ENCODE measurements at regions not wholly inside any gene's neighbourhood (a gene's known extent, or its start where the extent isn't known, plus 50 kb on each side); places are given as distances from the start of the nearest gene placed in this dataset.

DNA sequence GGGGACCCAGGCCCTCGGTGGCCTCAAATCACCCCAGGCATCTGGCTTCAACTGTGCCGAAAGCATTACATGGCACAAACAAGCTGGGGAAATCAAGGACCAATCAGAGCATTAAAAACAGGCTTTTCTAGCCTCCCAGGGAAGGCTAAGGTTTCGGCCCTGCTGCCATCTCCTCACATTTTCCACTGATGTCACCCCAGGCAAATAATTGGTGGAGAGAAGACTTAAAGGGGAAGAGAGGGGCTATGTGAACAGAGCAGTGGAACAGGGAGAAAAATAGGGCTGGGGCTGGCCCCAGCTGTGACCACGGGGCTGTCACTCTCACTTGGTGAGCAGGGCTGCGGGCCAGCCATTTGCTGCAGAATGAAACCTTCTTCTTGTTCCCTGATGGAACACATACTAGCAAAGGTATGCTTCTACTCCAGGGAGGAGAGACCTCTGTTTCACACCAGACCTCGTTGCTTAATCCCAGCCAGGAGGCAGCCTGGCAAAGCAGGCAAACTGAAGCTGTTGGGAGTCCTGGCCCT lies 581.3 kb downstream of the SOX6 start:
- no peaks in the 10 kb centered on the region for H3K36me3 ChIP-seq
- 71 to 79% (median 74%) methylated on average over 6 of the region's 6 CpGs for WGBS, 5 donors
- no peak for DNase-seq
- H3K4me3 ChIP-seq = no peak overlapping the region
- intact Hi-C loops (cut with DNase I; ENCODE audit: low total_unique reads) = no loop called here
- peaks cover 0 to 25% (median 14%) of the 10 kb centered on the region in 6 donors for H3K4me1 ChIP-seq
- no peaks in the 10 kb centered on the region for H3K9me3 ChIP-seq
- TF ChIP-seq POLR2A (IDR thresholded peaks at IDR 0.05) (no peak), POLR2AphosphoS5 (IDR thresholded peaks at IDR 0.05) (no peak)
- TF ChIP-seq, protein P1, sequence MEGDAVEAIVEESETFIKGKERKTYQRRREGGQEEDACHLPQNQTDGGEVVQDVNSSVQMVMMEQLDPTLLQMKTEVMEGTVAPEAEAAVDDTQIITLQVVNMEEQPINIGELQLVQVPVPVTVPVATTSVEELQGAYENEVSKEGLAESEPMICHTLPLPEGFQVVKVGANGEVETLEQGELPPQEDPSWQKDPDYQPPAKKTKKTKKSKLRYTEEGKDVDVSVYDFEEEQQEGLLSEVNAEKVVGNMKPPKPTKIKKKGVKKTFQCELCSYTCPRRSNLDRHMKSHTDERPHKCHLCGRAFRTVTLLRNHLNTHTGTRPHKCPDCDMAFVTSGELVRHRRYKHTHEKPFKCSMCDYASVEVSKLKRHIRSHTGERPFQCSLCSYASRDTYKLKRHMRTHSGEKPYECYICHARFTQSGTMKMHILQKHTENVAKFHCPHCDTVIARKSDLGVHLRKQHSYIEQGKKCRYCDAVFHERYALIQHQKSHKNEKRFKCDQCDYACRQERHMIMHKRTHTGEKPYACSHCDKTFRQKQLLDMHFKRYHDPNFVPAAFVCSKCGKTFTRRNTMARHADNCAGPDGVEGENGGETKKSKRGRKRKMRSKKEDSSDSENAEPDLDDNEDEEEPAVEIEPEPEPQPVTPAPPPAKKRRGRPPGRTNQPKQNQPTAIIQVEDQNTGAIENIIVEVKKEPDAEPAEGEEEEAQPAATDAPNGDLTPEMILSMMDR (IDR thresholded peaks at IDR 0.05 in 8 of 11, conservative IDR thresholded peaks at IDR 0.05 in 3 of 11) = no peak
- H3K27me3 ChIP-seq (replicated peaks in 1 of 7) = no peaks in the 10 kb centered on the region
- H3K27ac ChIP-seq = no peak overlapping the region

DNA sequence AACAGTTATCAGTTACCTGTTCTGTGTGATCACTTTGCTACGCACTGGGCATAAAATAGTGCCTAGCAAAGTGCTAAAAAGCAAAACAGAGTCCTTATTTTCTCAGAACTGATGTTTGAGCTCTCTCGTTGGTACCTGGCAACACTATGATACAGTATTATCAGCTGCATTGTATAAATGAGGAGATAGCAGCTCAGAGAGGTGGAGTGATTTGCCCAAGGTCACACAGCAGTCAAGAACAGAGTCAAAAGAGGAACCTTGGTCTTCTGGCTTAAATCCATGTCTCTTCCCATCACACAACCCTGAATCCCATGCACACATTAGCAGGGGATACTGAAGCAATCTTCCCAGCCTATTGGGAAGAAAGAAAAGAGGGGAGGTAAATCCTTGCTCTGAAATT lies 580.5 kb downstream of the SOX6 start:
- Histone ChIP-seq H3K36me3 (no peaks in the 10 kb centered on the region), H3K4me3 (no peak overlapping the region), H3K4me1 (peaks cover 0 to 25% (median 14%) of the 10 kb centered on the region in 6 donors), H3K27ac (no peak overlapping the region), H3K9me3 (no peaks in the 10 kb centered on the region), H3K27me3 (replicated peaks in 1 of 7) (no peaks in the 10 kb centered on the region)
- no peak for TF ChIP-seq POLR2AphosphoS5 (IDR thresholded peaks at IDR 0.05)
- TF ChIP-seq, protein P1 (IDR thresholded peaks at IDR 0.05 in 8 of 11, conservative IDR thresholded peaks at IDR 0.05 in 3 of 11) = no peak
- TF ChIP-seq POLR2A (IDR thresholded peaks at IDR 0.05) = no peak
- WGBS, 5 donors = 59 to 89% (median 74%) methylated on average over 2 of the region's 2 CpGs
- no peak for DNase-seq
- intact Hi-C loops (cut with DNase I; ENCODE audit: low total_unique reads) = no loop called here

DNA sequence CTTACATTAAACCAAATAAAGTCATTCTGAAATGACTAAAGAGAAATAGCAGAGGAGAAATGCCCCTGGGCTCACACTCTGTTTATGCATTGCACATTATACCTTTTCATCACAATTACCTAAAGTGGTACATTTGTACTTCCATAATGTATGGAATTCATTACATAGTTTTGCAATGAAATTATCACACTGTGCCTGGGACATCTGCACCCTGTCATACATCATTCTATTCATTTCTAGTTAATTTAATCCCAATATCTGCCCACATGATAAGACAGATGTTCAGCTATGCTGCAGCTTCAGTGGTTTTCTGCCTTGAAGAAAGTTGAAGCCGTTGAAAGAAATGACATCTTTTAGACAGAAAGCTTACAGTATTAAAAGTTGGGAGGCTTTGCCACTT lies 580.0 kb downstream of the SOX6 start:
- H3K4me1 ChIP-seq = peaks cover 0 to 25% (median 14%) of the 10 kb centered on the region in 6 donors
- H3K27ac ChIP-seq = no peak overlapping the region
- H3K4me3 ChIP-seq = no peak overlapping the region
- intact Hi-C loops (cut with DNase I; ENCODE audit: low total_unique reads) = no loop called here
- no peak for DNase-seq
- H3K27me3 ChIP-seq (replicated peaks in 1 of 7) = no peaks in the 10 kb centered on the region
- no peak for TF ChIP-seq POLR2AphosphoS5 (IDR thresholded peaks at IDR 0.05)
- TF ChIP-seq, protein P1 (IDR thresholded peaks at IDR 0.05 in 8 of 11, conservative IDR thresholded peaks at IDR 0.05 in 3 of 11) = no peak
- no peak for TF ChIP-seq POLR2A (IDR thresholded peaks at IDR 0.05)
- no peaks in the 10 kb centered on the region for H3K36me3 ChIP-seq
- no peaks in the 10 kb centered on the region for H3K9me3 ChIP-seq
- WGBS, 5 donors = 77 to 87% (median 83%) methylated on average over 1 of the region's 1 CpG

DNA sequence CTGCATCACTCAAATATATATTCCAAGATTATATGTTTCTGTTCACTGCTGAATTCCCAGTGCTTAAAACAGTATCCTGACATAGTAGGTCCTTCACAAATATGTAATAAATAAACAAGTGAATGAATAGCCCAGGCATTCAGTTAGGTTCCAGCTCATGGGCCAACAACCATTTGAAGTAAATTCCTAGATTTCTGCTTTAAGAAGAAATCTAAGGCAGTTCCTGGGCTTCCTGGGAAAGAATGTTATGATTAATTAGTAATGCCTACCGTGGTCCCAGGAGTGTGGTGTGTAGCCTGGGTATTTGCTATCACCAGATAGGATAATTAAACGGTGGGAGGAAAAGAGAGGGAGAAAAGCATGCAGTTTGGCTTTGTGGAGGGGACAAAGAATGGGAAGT lies 576.8 kb downstream of the SOX6 start:
- Histone ChIP-seq H3K9me3 (no peaks in the 10 kb centered on the region), H3K27ac (no peak overlapping the region), H3K4me3 (no peak overlapping the region), H3K4me1 (peaks cover 0 to 8% (median 6%) of the 10 kb centered on the region in 6 donors), H3K27me3 (replicated peaks in 1 of 7) (no peaks in the 10 kb centered on the region), H3K36me3 (no peaks in the 10 kb centered on the region)
- no peak for DNase-seq
- WGBS, 5 donors = 43 to 72% (median 67%) methylated on average over 2 of the region's 2 CpGs
- intact Hi-C loops (cut with DNase I; ENCODE audit: low total_unique reads) = no loop called here
- TF ChIP-seq POLR2AphosphoS5 (IDR thresholded peaks at IDR 0.05) (no peak), POLR2A (IDR thresholded peaks at IDR 0.05) (no peak)
- TF ChIP-seq, protein P1 (IDR thresholded peaks at IDR 0.05 in 8 of 11, conservative IDR thresholded peaks at IDR 0.05 in 3 of 11) = no peak
